EH (cell line): ENCODE measurements at regions not wholly inside any gene's neighbourhood (a gene's known extent, or its start where the extent isn't known, plus 50 kb on each side); places are given as distances from the start of the nearest gene placed in this dataset.
A peak's percentile ranks its signal among the peaks of the same experiment; 100 is the strongest.
"Not testable (repeated sequence)": the region's sequence is repeated elsewhere in the genome, so short reads cannot be mapped to it uniquely, and the experiment has no call there.

ENCODE experiments used
- DNase-seq: peaks from one replicate; pipeline ENCODE4 v3.0.0-alpha.2; 2015; ENCODE audit warnings: low read depth

DNA sequence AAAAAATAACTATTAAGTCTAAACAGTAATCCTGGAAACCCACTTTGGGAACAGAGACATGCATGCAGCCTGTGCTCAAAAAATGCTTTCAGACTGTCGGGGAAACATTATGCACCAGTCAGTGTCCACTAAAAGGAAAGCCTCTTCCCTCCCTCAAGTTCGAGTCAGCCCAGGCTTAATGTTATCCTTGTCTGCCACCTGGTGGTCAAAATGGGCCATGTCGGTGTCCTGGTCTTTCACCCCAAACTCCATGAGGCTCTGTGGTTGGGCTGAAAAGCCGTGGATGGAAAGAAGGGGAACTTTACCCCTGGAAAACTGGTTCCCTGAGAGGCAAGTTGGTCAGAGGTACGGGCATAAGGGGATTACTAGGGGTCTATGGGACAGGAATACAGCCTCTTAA is 88.4 kb upstream of the ZNF492 start:
- DNase-seq = peak; percentile 4

DNA sequence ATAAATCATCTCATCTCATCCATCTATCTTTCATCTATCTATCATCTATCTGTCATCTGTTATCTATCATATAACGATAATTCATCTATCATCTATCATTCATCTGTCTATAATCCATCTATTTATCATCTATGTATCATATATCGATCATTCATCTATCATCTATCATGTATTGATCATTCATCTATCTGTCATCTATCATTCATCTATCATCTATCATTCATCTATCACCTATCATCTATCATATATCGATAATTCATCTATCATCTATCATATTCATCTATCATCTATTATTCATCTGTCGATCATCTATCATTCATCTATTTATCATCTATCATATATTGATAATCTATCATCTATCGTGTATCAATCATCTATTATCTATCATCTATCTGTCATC is 100.4 kb upstream of the ZNF492 start:
- no peak for DNase-seq

DNA sequence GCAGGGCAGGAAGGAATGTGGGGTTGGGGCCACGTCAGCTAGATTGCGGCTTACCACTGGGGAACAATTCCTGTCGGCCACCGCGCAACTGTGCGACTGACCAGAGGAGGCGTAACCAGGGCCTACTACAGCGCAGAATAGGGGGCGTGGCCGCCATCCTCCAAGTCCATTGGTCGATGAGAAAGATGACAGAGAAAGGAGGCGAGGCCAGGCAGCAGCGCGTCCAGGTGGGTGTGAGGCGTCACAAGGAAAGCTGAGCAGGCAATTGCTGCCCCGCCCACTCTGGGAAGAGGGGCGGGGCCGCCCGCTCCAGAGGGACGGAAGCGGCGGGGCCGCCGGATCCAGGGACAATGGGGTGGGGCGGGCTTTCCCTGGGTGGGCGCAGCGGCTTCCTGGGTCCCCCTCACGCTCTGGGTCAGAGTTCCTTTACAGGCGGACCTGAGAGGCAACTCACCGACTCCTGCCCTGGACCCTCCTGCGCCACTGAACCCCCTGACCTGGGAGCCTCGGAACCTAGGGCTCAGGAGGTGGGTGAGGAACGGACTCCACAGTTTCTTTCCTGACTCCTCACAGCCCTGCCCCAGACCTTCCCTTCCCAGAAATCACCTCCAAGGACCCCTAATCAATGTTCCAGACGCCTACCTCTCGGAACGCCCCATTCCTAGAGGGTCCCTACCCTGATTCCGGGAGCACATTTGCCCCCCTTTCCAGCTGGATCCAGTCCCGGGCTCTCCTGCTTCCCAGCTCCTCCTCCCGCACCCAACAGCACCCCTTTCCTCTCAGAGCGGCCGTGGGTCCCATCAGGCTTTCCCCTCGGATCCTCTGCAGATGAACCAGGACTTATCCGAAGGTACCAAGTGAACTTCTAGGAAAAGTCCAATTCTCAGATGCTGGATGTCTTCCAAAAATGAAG is 101.5 kb upstream of the ZNF492 start:
- no peak for DNase-seq

DNA sequence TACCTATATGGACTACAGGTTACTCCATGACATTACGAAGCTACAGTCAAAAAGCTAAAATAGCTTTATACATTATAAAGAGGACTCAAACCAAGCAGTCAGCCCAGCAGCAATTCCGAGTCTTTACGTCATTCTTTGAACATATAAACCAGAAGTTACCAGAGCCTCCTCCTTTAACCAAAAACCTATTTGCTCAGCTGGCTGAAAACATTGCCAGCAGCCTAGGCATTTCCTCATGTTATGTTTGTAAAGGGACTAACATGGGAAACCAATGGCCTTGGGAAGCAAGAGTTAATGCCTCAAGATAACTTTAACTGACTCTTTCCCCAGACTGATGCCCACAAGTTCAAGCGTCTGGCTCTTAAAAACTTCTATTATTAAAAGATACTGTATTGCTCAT is 104.1 kb upstream of the ZNF492 start:
- no peak for DNase-seq

DNA sequence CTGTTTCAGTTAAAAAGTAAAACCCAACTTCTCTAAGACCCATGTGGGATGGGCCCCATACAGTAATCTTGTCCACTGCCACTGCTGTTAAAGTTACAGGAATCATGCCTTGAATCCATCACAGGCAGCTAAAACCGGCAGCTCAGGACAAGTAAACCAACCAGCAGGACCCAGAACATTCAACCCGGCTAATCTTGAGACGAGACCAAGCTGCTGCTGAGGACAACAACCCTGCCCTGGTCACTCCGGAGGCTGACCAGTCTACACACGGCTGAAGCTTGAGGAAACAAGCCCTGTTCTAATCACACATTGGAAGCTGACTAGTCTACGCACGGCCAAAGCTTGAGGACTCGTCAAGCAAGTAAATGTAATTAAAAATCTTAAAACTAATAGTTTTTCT is 105.2 kb upstream of the ZNF492 start:
- DNase-seq = no peak

DNA sequence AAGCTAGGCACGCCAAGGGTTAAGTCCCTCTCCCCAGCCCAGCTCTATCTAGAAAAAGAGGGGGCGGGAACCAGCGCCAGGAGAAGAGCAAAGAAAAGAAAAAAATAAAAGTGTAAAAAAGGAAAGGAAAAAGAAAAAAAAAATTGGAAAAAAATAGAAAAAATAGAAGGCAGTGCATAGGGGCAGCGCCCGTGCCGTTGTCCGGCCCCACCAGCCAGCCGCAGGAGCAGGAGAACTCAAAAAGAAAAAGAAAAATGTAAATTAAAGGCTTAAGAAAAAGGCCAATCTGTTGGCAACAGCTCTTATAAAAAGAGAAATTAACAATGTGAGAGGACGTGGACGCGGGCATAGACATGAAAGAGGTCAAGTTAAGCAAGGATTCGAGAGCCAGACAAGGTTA is 105.4 kb upstream of the ZNF98 start:
- no peak for DNase-seq

DNA sequence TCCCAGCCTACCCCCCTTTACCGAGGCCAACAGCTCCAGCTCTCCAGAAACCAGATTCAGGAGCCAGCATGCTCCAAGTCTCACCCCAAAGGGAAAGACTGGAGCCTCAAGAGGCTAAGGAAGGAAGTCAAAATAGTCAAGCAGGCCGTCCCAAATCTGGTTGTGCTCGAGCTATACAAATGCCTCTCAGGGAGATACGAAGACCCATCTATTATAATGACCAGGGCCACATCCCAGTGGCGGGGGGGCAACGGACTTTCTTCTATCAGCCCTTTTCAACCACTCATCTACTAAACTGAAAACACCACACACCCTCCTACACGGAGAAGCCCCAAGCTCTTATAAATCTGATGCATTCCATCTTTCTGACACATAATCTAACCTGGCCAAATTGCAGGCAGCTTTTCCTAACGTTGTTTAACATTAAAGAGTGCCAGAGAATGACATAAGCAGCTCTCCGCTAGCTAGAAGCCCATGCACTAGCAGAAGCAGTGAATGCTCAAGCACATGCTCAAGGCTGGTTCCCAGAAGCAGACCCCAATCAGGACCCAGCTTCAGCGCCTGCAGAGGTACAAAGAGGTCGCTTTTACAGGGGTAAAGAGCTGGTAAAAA is 104.6 kb upstream of the ZNF98 start:
- DNase-seq = no peak

DNA sequence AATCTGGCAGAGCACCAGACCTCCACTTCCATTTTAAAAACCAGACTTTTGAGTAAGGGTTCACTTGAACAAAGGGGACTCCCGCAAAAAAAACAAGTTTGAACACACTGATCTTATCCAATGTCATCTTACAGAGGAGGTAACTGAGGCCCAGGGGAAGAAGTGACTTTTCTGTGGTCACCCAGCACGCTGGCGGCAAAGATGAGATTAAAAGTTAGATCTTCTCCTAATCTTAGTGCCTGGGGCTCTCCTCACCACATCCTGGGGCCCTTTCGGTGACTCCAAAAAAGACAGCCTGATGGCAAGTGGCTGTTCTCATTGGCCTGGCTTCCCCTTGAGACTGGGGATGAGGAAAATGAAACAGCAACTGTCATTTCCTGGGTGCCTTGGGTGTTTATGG is 101.8 kb upstream of the ZNF98 start:
- DNase-seq = no peak

DNA sequence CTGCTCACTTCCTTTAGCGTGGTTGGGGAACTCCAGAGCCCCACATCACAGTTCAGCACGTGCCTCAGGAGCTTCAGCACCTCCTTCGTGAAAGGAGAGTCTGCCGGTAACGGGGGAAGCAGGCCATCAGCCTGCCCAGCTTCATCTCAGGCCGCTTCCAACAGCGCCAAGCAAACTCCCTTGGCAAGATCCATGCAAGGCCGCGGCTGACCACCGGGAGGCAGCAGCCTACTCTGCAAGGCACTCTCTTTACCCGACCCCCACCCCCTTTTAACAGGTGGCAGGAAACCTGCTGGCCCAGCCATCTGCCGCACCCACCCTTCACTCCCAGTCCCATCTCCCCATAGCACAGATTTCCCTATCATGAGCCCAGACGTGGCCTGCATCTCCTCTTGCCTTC is 97.4 kb upstream of the ZNF98 start:
- DNase-seq = not testable (repeated sequence)

DNA sequence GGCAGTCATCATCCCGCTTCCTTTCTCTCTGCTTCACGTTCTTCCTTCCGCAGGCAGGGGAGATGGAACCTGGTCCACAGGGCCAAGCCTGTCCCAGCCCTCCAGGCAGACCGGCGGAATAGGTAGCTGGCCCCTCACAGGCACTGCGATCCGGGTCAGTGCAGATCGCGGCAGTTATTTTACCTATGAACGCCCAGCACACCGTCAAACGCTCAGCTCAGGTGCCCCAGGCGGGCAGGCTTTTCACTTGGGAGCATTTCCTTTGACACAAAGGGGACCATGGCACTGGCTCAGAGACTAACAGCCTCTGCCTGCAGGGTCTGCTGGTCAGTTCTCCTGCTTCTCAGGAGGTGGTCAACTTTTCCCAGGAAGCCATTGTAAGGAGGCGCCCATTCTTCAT is 97.0 kb upstream of the ZNF98 start:
- no peak for DNase-seq

- no peak for DNase-seq
Observed at GRCh38 chr19:22517496-22518411, 95.6 kb upstream of the ZNF98 start.

- no peak for DNase-seq
Observed at GRCh38 chr19:22515435-22515834, 93.3 kb upstream of the ZNF98 start.

- DNase-seq = no peak
Observed at GRCh38 chr19:22503524-22503923, 81.4 kb upstream of the ZNF98 start.

DNA sequence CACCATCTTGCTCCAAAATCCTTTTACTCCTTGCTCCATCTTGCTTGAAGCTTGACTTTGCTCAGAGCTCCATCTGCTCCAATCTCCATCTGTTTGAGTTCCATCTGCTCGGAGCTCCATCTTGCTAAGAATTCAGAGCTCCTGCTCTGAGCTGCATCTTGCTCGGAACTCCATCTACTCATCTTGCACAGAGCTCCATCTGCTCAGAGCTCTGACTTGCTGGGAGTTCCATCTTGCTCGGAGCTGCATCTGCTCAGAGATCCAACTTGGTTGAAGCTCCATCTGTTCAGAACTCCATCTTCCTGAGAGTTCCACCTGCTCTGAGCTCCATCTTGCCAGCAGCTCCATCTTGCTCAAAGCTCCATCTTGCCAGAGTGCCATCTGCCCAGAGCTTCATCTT is 80.6 kb upstream of the ZNF98 start:
- DNase-seq = no peak

DNA sequence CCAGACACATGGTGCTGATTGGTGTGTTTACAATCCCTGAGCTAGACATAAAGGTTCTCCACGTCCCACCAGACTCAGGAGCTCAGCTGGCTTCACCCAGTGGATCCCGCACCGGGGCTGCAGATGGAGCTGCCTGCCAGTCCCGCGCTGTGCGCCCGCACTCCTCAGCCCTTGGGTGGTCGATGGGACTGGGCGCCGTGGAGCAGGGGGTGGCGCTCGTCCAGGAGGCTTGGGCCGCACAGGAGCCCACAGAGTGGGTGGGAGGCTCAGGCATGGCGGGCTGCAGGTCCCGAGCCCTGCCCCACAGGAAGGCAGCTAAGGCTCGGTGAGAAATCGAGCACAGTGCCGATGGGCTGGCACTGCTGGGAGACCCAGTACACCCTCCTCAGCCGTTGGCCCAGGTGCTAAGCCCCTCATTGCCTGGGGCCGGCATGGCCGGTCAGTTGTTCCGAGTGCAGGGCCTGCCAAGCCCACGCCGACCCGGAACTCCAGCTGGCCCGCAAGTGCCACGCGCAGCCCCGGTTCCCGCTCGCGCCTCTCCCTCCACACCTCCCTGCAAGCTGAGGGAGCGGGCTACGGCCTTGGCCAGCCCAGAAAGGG is 76.8 kb upstream of the ZNF98 start:
- not testable (repeated sequence) for DNase-seq

- DNase-seq = no peak
Observed at GRCh38 chr19:22491746-22492145, 69.6 kb upstream of the ZNF98 start.

DNA sequence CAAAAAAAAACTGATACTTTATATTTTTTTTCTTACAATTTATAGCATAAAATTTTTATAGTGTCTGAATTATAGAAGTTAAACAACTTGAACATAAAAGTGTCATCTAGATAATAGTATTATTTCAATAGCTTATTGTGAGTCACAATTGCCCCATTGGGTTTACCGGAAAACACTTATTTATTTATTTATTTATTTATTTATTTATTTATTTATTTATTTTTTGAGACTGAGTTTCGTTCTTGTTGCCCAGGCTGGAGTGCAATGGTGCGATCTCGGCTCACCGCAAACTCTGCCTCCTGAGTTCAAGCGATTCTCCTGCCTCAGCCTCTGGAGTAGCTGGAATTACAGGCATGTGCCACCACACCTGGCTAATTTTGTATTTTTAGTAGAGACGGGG is 61.4 kb upstream of the ZNF98 start:
- not testable (repeated sequence) for DNase-seq

DNA sequence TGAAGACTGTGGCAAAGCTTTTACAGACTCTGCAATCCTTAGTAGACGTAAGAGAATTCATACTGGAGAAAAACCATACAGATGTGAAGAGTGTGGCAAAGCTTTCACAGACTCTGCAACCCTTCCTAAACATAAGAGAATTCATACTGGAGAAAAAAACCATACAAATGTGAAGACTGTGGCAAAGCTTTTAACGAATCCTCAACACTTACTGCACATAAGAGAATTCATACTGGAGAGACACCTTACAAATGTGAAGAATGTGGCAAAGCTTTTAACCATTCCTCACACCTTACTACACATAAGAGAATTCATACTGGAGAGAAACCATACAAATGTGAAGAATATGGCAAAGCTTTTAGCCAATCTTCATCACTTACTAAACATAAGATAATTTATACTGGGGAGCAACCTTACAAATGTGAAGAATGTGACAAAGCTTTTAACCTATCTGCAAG is 50.1 kb upstream of the ZNF98 start:
- DNase-seq = no peak
